ENCODE measurements at regions not wholly inside any gene's neighbourhood (a gene's known extent, or its start where the extent isn't known, plus 50 kb on each side); places are given as distances from the start of the nearest gene placed in this dataset.

DNA sequence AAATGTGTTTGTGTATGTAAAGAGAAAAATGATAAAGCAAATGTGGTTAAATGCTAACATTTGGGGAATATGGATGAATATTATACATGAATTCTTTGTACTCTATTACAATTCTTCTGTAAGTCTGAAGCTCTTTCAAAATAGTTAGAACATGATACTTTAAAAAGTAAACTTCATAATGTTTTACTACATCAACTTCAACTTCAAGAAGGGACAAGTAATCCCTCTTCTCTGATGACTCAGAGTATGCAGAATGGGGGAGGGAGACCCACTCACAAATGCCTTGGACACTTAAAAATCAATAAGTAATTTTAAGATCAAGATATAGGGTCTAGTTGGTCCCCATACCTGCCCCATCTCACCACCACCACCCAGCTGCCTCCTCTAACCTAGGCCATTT lies 162.4 kb downstream of the ESM1 start:
- Histone ChIP-seq H3K27ac (ENCODE audit: control insufficient read depth, insufficient read depth, low read length) (no peak overlapping the region), H3K27me3 (ENCODE audit: control insufficient read depth, extremely low read depth, insufficient read depth, low read length) (no peaks in the 10 kb centered on the region)

DNA sequence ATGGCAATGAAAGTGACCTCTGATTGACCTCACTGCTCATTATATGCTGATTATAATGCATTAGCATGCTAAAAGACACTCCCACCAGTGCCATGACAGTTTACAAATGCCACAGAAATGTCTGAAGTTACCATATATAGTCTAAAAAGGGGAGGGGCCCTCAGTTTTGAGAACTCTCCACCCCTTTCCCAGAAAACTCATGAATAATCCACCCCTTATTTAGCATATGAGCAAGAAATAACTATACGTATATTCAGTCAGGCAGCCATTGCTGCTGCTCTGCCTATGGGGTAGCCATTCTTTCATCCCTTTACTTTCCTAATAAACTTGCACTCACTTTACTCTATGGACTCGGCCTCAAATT lies 163.1 kb downstream of the ESM1 start:
- Histone ChIP-seq H3K4me1 (ENCODE audit: control insufficient read depth, extremely low read depth, insufficient read depth, low read length) (peaks cover 3% of the 10 kb centered on the region), H2AFZ (ENCODE audit: control insufficient read depth, low read length) (no peak overlapping the region), H3K79me2 (ENCODE audit: control insufficient read depth, insufficient read depth, low read length) (no peaks in the 10 kb centered on the region), H3K27me3 (ENCODE audit: control insufficient read depth, extremely low read depth, insufficient read depth, low read length) (no peaks in the 10 kb centered on the region), H3K36me3 (ENCODE audit: control insufficient read depth in 2 of 2, extremely low read depth in 1 of 2, insufficient read depth in 2 of 2, low read length in 2 of 2) (no peaks in the 10 kb centered on the region), H3K9ac (ENCODE audit: control insufficient read depth, extremely low read depth, insufficient read depth, low read length) (no peak overlapping the region), H3K27ac (ENCODE audit: control insufficient read depth, insufficient read depth, low read length) (no peak overlapping the region), H3K4me3 (ENCODE audit: control insufficient read depth in 2 of 3, extremely low read depth in 1 of 3, insufficient read depth in 2 of 3, low read depth in 1 of 3, low read length in 3 of 3) (no peak overlapping the region), H3K9me3 (ENCODE audit: control insufficient read depth, low read depth, low read length) (no peaks in the 10 kb centered on the region), H4K20me1 (ENCODE audit: control insufficient read depth, extremely low read depth, insufficient read depth, low read length) (no peaks in the 10 kb centered on the region), H3K9me1 (ENCODE audit: control insufficient read depth, extremely low read depth, insufficient read depth, low read length) (no peaks in the 10 kb centered on the region), H3K4me2 (ENCODE audit: control insufficient read depth, extremely low read depth, insufficient read depth, low read depth, low read length) (no peak overlapping the region)
- DNase-seq (ENCODE audit: low read depth, low spot score) = no peak
- dilution Hi-C loops (cut with MboI; ENCODE audit: extremely low pct_ligation_motif_present, low sequenced_read_pairs) = no loop called here
- TF ChIP-seq EZH2 (IDR thresholded peaks at IDR 0.05; ENCODE audit: low read length) = no peak
- TF ChIP-seq, protein P1, sequence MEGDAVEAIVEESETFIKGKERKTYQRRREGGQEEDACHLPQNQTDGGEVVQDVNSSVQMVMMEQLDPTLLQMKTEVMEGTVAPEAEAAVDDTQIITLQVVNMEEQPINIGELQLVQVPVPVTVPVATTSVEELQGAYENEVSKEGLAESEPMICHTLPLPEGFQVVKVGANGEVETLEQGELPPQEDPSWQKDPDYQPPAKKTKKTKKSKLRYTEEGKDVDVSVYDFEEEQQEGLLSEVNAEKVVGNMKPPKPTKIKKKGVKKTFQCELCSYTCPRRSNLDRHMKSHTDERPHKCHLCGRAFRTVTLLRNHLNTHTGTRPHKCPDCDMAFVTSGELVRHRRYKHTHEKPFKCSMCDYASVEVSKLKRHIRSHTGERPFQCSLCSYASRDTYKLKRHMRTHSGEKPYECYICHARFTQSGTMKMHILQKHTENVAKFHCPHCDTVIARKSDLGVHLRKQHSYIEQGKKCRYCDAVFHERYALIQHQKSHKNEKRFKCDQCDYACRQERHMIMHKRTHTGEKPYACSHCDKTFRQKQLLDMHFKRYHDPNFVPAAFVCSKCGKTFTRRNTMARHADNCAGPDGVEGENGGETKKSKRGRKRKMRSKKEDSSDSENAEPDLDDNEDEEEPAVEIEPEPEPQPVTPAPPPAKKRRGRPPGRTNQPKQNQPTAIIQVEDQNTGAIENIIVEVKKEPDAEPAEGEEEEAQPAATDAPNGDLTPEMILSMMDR (optimal IDR thresholded peaks at IDR 0.05 in 1 of 3, IDR thresholded peaks at IDR 0.05 in 1 of 3, conservative IDR thresholded peaks at IDR 0.05 in 1 of 3; ENCODE audit: extremely low read depth in 1 of 3, insufficient read depth in 2 of 3, low read length in 3 of 3) = no peak
- no peak for FAIRE-seq

More for the DNA sequence above, 162.4 kb downstream of the ESM1 start:
- Histone ChIP-seq H3K4me1 (ENCODE audit: control insufficient read depth, extremely low read depth, insufficient read depth, low read length) (peaks cover 3% of the 10 kb centered on the region), H3K4me3 (ENCODE audit: control insufficient read depth in 2 of 3, extremely low read depth in 1 of 3, insufficient read depth in 2 of 3, low read depth in 1 of 3, low read length in 3 of 3) (no peak overlapping the region), H2AFZ (ENCODE audit: control insufficient read depth, low read length) (no peak overlapping the region), H3K9me1 (ENCODE audit: control insufficient read depth, extremely low read depth, insufficient read depth, low read length) (no peaks in the 10 kb centered on the region), H3K4me2 (ENCODE audit: control insufficient read depth, extremely low read depth, insufficient read depth, low read depth, low read length) (no peak overlapping the region), H3K9ac (ENCODE audit: control insufficient read depth, extremely low read depth, insufficient read depth, low read length) (no peak overlapping the region), H3K9me3 (ENCODE audit: control insufficient read depth, low read depth, low read length) (no peaks in the 10 kb centered on the region), H4K20me1 (ENCODE audit: control insufficient read depth, extremely low read depth, insufficient read depth, low read length) (no peaks in the 10 kb centered on the region), H3K36me3 (ENCODE audit: control insufficient read depth in 2 of 2, extremely low read depth in 1 of 2, insufficient read depth in 2 of 2, low read length in 2 of 2) (no peaks in the 10 kb centered on the region), H3K79me2 (ENCODE audit: control insufficient read depth, insufficient read depth, low read length) (no peaks in the 10 kb centered on the region)
- no peak for TF ChIP-seq EZH2 (IDR thresholded peaks at IDR 0.05; ENCODE audit: low read length)
- TF ChIP-seq, protein P1 (optimal IDR thresholded peaks at IDR 0.05 in 1 of 3, IDR thresholded peaks at IDR 0.05 in 1 of 3, conservative IDR thresholded peaks at IDR 0.05 in 1 of 3; ENCODE audit: extremely low read depth in 1 of 3, insufficient read depth in 2 of 3, low read length in 3 of 3) = no peak
- dilution Hi-C loops (cut with MboI; ENCODE audit: extremely low pct_ligation_motif_present, low sequenced_read_pairs) = no loop called here
- DNase-seq (ENCODE audit: low read depth, low spot score) (no peak), FAIRE-seq (no peak)

Data from keratinocyte (primary cell).